GM12878 (cell line): ENCODE measurements at regions not wholly inside any gene's neighbourhood (a gene's known extent, or its start where the extent isn't known, plus 50 kb on each side); places are given as distances from the start of the nearest gene placed in this dataset.

Source experiments
- ATAC-seq: fragments of 200-7000 bp; cut with Tn5 transposase; 3 replicates; pipeline ENCODE4 v1.9.1; 2020; ENCODE audit warnings: mild to moderate bottlenecking, moderate library complexity
- BruUV-seq: library from RNA; stranded (reverse); fragments of 400-500 nt; replicated peaks from 2 replicates; lab custom pipeline; 2021; lab: Mats Ljungman, UMichigan
- CTCF ChIA-PET: fragments of 300-600 bp; sonication (Branson Sonifier 250); formaldehyde crosslinking; extraction: SDS; loops from one replicate; lab custom pipeline; 2021; ENCODE audit warnings: inconsistent platforms; lab: Yijun Ruan, JAX
- POLR2A ChIA-PET: fragments of 350-600 bp; formaldehyde crosslinking; extraction: SDS; loops from one replicate; lab custom pipeline; 2021; ENCODE audit warnings: inconsistent platforms; lab: Charles Lee
- RAD21 ChIA-PET: fragments of 300-600 bp; sonication (Branson Sonifier 250); formaldehyde crosslinking; loops from one replicate; lab custom pipeline; 2023; ENCODE audit warnings: antibody characterized with exemption; ENCODE audit not compliant: unreplicated experiment; lab: Charles Lee
- SMC1A ChIA-PET: fragments of 300-600 bp; sonication (Branson Sonifier 250); formaldehyde crosslinking; loops from one replicate; lab custom pipeline; 2023; ENCODE audit not compliant: unreplicated experiment, uncharacterized antibody; lab: Charles Lee
- DNase-seq: peaks from one replicate; pipeline ENCODE4 v3.0.0-alpha.2; 2011; ENCODE audit warnings: low read depth, low spot score
- FAIRE-seq: peaks from 3 replicates; lab custom pipeline; 2011; peaks lifted over from hg19 to GRCh38; lab: Jason Lieb, UNC
- H2AFZ ChIP-seq: 2 replicates; pipeline ENCODE4 v1.6.0; 2011; ENCODE audit warnings: low read depth, low read length, control low read depth; ENCODE audit not compliant: control insufficient read depth
- H3K27ac ChIP-seq: 2 replicates; pipeline ENCODE4 v1.5.1; 2011; ENCODE audit warnings: control low read depth; ENCODE audit not compliant: control insufficient read depth, insufficient read depth
- H3K27me3 ChIP-seq, 2 experiments: replicated peaks in 1 of 2; 2 replicates each; pipeline versions ENCODE4 v1.6.0 to v1.6.1; 2011; ENCODE audit warnings: low read length in 1 of 2; ENCODE audit not compliant: control insufficient read depth in 2 of 2, insufficient read depth in 2 of 2
- H3K36me3 ChIP-seq, 2 experiments: 2 replicates each; pipeline ENCODE4 v1.5.1; 2011; ENCODE audit warnings: low read length in 1 of 2; ENCODE audit not compliant: control insufficient read depth in 2 of 2, insufficient read depth in 2 of 2
- H3K4me1 ChIP-seq: 2 replicates; pipeline ENCODE4 v1.6.1; 2011; ENCODE audit warnings: mild to moderate bottlenecking, low read length, moderate library complexity, mixed read lengths; ENCODE audit not compliant: control insufficient read depth, insufficient read depth
- H3K4me2 ChIP-seq: 2 replicates; pipeline ENCODE4 v1.6.0; 2011; ENCODE audit warnings: control low read depth; ENCODE audit not compliant: control insufficient read depth, insufficient read depth
- H3K4me3 ChIP-seq: fragments of 200-600 bp; sonication (generic); 2 replicates; pipeline ENCODE4 v1.5.1; 2016
- H3K79me2 ChIP-seq: 2 replicates; pipeline ENCODE4 v1.6.0; 2011; ENCODE audit warnings: low read length; ENCODE audit not compliant: control insufficient read depth, insufficient read depth
- H3K9ac ChIP-seq: 2 replicates; pipeline ENCODE4 v1.8.0; 2011; ENCODE audit warnings: low read length, control low read depth, mixed read lengths; ENCODE audit not compliant: control insufficient read depth, insufficient read depth
- H3K9me3 ChIP-seq: replicated peaks from 3 replicates; pipeline ENCODE4 v1.5.1; 2011; ENCODE audit warnings: mild to moderate bottlenecking, low read length; ENCODE audit not compliant: control insufficient read depth, insufficient read depth
- H4K20me1 ChIP-seq: 2 replicates; pipeline ENCODE4 v1.6.0; 2011; ENCODE audit not compliant: control insufficient read depth, insufficient read depth
- ATF2 ChIP-seq: IDR thresholded peaks from 2 replicates; pipeline ENCODE4 v1.6.1; 2012; ENCODE audit warnings: low read length, inconsistent platforms
- CBX3 ChIP-seq: fragments of 200-600 bp; sonication (generic); IDR thresholded peaks from 2 replicates; pipeline ENCODE4 v1.6.1; 2016; ENCODE audit warnings: low read depth, borderline replicate concordance
- CHD2 ChIP-seq: IDR thresholded peaks from 2 replicates; pipeline ENCODE4 v1.6.1; 2011; ENCODE audit warnings: low read depth, low read length, improper control_type of control experiment, borderline replicate concordance
- CTCF ChIP-seq, 3 experiments: IDR thresholded peaks in 2 of 3; conservative IDR thresholded peaks in 1 of 3; 2 replicates each; pipeline ENCODE4 v1.5.1; 2011; ENCODE audit warnings: low read depth in 3 of 3, low read length in 3 of 3, mild to moderate bottlenecking in 3 of 3, control low read depth in 2 of 3, moderate library complexity in 2 of 3, inconsistent platforms in 1 of 3, mixed read lengths in 1 of 3; ENCODE audit not compliant: control insufficient read depth in 2 of 3, insufficient read depth in 1 of 3; ENCODE audit errors: extremely low read depth in 1 of 3
- EED ChIP-seq: sonication (generic); IDR thresholded peaks from 2 replicates; pipeline ENCODE4 v1.6.1; 2016; ENCODE audit warnings: antibody characterized with exemption, low read depth
- ESRRA ChIP-seq: IDR thresholded peaks from 2 replicates; pipeline ENCODE4 v1.6.1; 2012; ENCODE audit warnings: mild to moderate bottlenecking, low read length, improper control_type of control experiment
- EZH2 ChIP-seq: IDR thresholded peaks from 2 replicates; pipeline ENCODE4 v1.6.1; 2012; ENCODE audit warnings: low read depth, mild to moderate bottlenecking, control low read depth, inconsistent platforms, low read length, borderline replicate concordance; ENCODE audit not compliant: control insufficient read depth
- FOXK2 ChIP-seq: fragments of 450-650 bp; IDR thresholded peaks from 2 replicates; pipeline ENCODE4 v1.6.1; 2017; ENCODE audit warnings: mild to moderate bottlenecking, moderate library complexity
- JUNB ChIP-seq: IDR thresholded peaks from 2 replicates; pipeline ENCODE4 v1.6.1; 2016; ENCODE audit warnings: antibody characterized with exemption, mild to moderate bottlenecking
- MYC ChIP-seq: IDR thresholded peaks from 2 replicates; pipeline ENCODE4 v1.6.1; 2011; ENCODE audit warnings: mild to moderate bottlenecking, low read length, moderate library complexity, inconsistent platforms; ENCODE audit not compliant: insufficient read depth, insufficient replicate concordance, insufficient read length, severe bottlenecking
- NR2C2 ChIP-seq: IDR thresholded peaks from 2 replicates; pipeline ENCODE4 v1.6.1; 2011; ENCODE audit warnings: borderline replicate concordance, low read depth; ENCODE audit not compliant: control insufficient read depth, insufficient read length
- PKNOX1 ChIP-seq: fragments of 450-650 bp; IDR thresholded peaks from 2 replicates; pipeline ENCODE4 v1.6.1; 2016; ENCODE audit warnings: mild to moderate bottlenecking
- RUNX3 ChIP-seq: IDR thresholded peaks from 2 replicates; pipeline ENCODE4 v1.6.1; 2012; ENCODE audit warnings: low read length, inconsistent platforms
- in situ Hi-C: fragments of 300-500 bp; cut with MboI; formaldehyde crosslinking; loops from 9 replicates; pipeline ENCODE4 v1.14.3; 2018; ENCODE audit warnings: mixed read lengths
- intact Hi-C: fragments of 100-400 bp; cut with micrococcal nuclease; formaldehyde crosslinking; loops from one replicate; pipeline ENCODE4 v1.14.2; 2022; ENCODE audit not compliant: unreplicated experiment

- TF ChIP-seq EZH2 (no peak), ESRRA (no peak), FOXK2 (no peak), CTCF (IDR thresholded peaks at IDR 0.05 in 2 of 3, conservative IDR thresholded peaks at IDR 0.05 in 1 of 3; ENCODE audit: control insufficient read depth in 2 of 3, extremely low read depth in 1 of 3, insufficient read depth in 1 of 3, low read depth in 3 of 3, low read length in 3 of 3) (no peak), CHD2 (no peak), CBX3 (no peak), NR2C2 (no peak), RUNX3 (0 out of 2 replicates have a peak, but pooled peaks have one; percentile 7)
Measured at GRCh38 chr9:73259086-73259696, 107.5 kb downstream of the ANXA1 start (continued).

GRCh38 chr9:73260506-73260905 lies 108.8 kb downstream of the ANXA1 start:
- H3K27me3 ChIP-seq: no peaks in the 10 kb centered on the region
- H3K4me3 ChIP-seq: no peak overlapping the region
- no peaks in the 10 kb centered on the region for H3K79me2 ChIP-seq
- no peaks in the 10 kb centered on the region for H3K9me3 ChIP-seq
- RAD21 ChIA-PET: no interaction called here
- H4K20me1 ChIP-seq: no peaks in the 10 kb centered on the region
- no peaks in the 10 kb centered on the region for H3K36me3 ChIP-seq
- H3K9ac ChIP-seq: no peak overlapping the region
- no peak for TF ChIP-seq JUNB
- TF ChIP-seq ATF2: no peak
- no peak for TF ChIP-seq MYC
- TF ChIP-seq PKNOX1: no peak
- no peak for TF ChIP-seq CBX3
- no peak for TF ChIP-seq EED
- no peak overlapping the region for H3K27ac ChIP-seq
- CTCF ChIA-PET: interaction anchor here (0.7 to 0.8 kb wide), 2 partner anchors 9 to 89 kb away, joined by 3 read pairs; no protein-coding TSS in a partner anchor
- intact Hi-C loops: no loop called here
- DNase-seq (no peak), ATAC-seq (no peak), FAIRE-seq (no peak)
- no peak overlapping the region for H2AFZ ChIP-seq
- in situ Hi-C loops: no loop called here
- no TSS peak for BruUV-seq
- H3K4me2 ChIP-seq: no peak overlapping the region
- POLR2A ChIA-PET: interaction anchor here (1.2 kb wide), 1 partner anchor 14 kb away, joined by 3 read pairs; no protein-coding TSS in a partner anchor
- SMC1A ChIA-PET: interaction anchor here (1.2 kb wide), 1 partner anchor 154 kb away, joined by 3 read pairs; no protein-coding TSS in a partner anchor
- no peaks in the 10 kb centered on the region for H3K4me1 ChIP-seq
